ENCODE measurements at regions not wholly inside any gene's neighbourhood (a gene's known extent, or its start where the extent isn't known, plus 50 kb on each side); places are given as distances from the start of the nearest gene placed in this dataset.

DNA sequence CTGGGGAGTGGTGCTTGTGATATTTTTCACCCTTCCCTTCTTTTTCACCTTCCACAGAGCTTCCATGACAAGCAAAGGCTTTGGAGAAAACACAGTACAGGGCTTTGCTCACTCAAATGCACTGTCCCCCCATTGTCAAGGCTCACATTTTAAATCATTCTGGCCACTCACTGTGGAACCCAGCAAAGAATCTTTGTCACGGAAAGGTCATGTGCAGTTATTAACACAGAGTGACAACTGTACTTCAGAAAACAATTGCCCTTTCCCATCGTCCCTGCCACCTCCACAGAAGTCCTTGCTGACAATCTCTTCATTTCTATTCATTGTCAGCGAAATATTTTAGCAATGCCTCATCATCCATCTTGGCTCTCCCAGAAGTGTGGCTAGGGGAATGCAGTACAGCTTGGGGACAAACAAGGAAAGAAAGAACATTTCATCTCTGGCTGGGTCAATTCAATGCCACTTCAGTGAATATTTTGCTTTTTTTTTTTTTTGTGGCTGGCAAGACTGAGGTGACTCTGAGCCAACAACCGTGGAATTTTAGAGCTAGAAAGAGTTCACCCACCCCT lies 851.0 kb downstream of the KCNMA1 start:
- Histone ChIP-seq H3K4ac (replicated peaks; ENCODE audit: insufficient read length, low read depth, low read length) (no peak overlapping the region), H3K23ac (ENCODE audit: insufficient read length) (no peak overlapping the region), H3K4me1 (replicated peaks in 1 of 4; ENCODE audit: control insufficient read depth in 3 of 4, insufficient read depth in 4 of 4, low read length in 3 of 4) (no peaks in the 10 kb centered on the region; a peak in 1 of 7 replicates), H3K27ac (ENCODE audit: low read depth, low read length) (no peak overlapping the region), H3K4me2 (ENCODE audit: insufficient read depth in 1 of 2, low read depth in 2 of 2, low read length in 2 of 2) (no peak overlapping the region), H2BK120ac (replicated peaks; ENCODE audit: low read depth, low read length) (no peak overlapping the region), H3K79me2 (ENCODE audit: control insufficient read depth in 1 of 2, insufficient read depth in 2 of 2, low read length in 2 of 2) (no peaks in the 10 kb centered on the region), H4K8ac (ENCODE audit: extremely low read depth, insufficient read depth, low read length) (no peak overlapping the region), H3K18ac (ENCODE audit: extremely low read depth, low read length) (no peak overlapping the region), H2BK15ac (ENCODE audit: low read length) (no peak overlapping the region), H4K5ac (ENCODE audit: insufficient read length, low read depth, low read length) (no peak overlapping the region), H3K56ac (replicated peaks; ENCODE audit: insufficient read length, low read depth, low read length) (no peak overlapping the region), H3K27me3 (replicated peaks in 1 of 4; ENCODE audit: control insufficient read depth in 3 of 4, extremely low read depth in 1 of 4, insufficient read depth in 3 of 4, low read length in 3 of 4) (no peaks in the 10 kb centered on the region), H4K91ac (replicated peaks; ENCODE audit: insufficient read length, low read length) (no peak overlapping the region), H2BK5ac (ENCODE audit: low read depth, low read length) (no peak overlapping the region), H2BK12ac (ENCODE audit: low read depth, low read length) (no peak overlapping the region), H3K36me3 (ENCODE audit: control insufficient read depth in 2 of 4, insufficient read depth in 4 of 4, low read length in 3 of 4) (peaks cover 0 to 4% (median 0%) of the 10 kb centered on the region in 4 experiments; a peak in 2 of 8 replicates), H3K9me3 (ENCODE audit: insufficient read depth in 2 of 2, low read depth in 1 of 2, low read length in 1 of 2) (peaks cover 0 to 3% of the 10 kb centered on the region in 2 experiments; a peak in 2 of 4 replicates), H2BK20ac (ENCODE audit: low read length) (no peak overlapping the region), H3K4me3 (ENCODE audit: extremely low read depth in 1 of 4, insufficient read depth in 2 of 4, low read depth in 3 of 4, low read length in 4 of 4) (no peak overlapping the region), H3K23me2 (ENCODE audit: low read depth, low read length) (no peaks in the 10 kb centered on the region), H4K20me1 (replicated peaks in 1 of 2; ENCODE audit: control insufficient read depth in 1 of 2, insufficient read depth in 2 of 2, low read length in 2 of 2) (no peaks in the 10 kb centered on the region), H2AFZ (ENCODE audit: low read length) (0 out of 2 replicates have a peak overlapping the region, but pooled peaks have one; percentile 12), H2AK5ac (ENCODE audit: low read depth, low read length) (no peak overlapping the region), H3K14ac (ENCODE audit: insufficient read length) (no peak overlapping the region), H3K9ac (replicated peaks in 1 of 4; ENCODE audit: extremely low read depth in 1 of 4, low read depth in 3 of 4, low read length in 3 of 4) (no peak overlapping the region), H3K79me1 (ENCODE audit: low read depth, low read length) (no peaks in the 10 kb centered on the region)
- WGBS, 2 experiments (ENCODE audit: extremely low coverage in 1 of 2, insufficient coverage in 1 of 2, insufficient read length in 1 of 2, insufficient replicate concordance in 2 of 2, low coverage in 1 of 2, low lambda C conversion rate in 2 of 2, missing lambda C conversion rate in 1 of 2): 85% methylated on average over 4 of the region's 4 CpGs; no CpG with 5 or more reads in 1 of the 2 experiments
- CTCF ChIA-PET (ENCODE audit: partially characterized antibody): no interaction called here
- DNase-seq (ENCODE audit: low read depth in 1 of 2, low spot score in 2 of 2) (no peak), FAIRE-seq (no peak)
- POLR2A ChIA-PET (ENCODE audit: partially characterized antibody): no interaction called here
- TF ChIP-seq CBX5 (IDR thresholded peaks at IDR 0.05; ENCODE audit: low read depth, low read length): no peak
- TF ChIP-seq BACH1 (IDR thresholded peaks at IDR 0.05; ENCODE audit: low read length): no peak
- no peak for TF ChIP-seq CHD2 (IDR thresholded peaks at IDR 0.05; ENCODE audit: low read length)
- TF ChIP-seq CBX8 (IDR thresholded peaks at IDR 0.05; ENCODE audit: borderline replicate concordance, low read depth, low read length): no peak
- TF ChIP-seq NANOG (IDR thresholded peaks at IDR 0.05; ENCODE audit: insufficient read depth, low read depth, low read length, poor library complexity, severe bottlenecking): no peak
- TF ChIP-seq HDAC6 (IDR thresholded peaks at IDR 0.05; ENCODE audit: low read depth, low read length): no peak
- TF ChIP-seq SRF (IDR thresholded peaks at IDR 0.05; ENCODE audit: low read depth, low read length): no peak
- TF ChIP-seq BRCA1 (IDR thresholded peaks at IDR 0.05; ENCODE audit: low read depth, low read length): no peak
- TF ChIP-seq, protein P1, sequence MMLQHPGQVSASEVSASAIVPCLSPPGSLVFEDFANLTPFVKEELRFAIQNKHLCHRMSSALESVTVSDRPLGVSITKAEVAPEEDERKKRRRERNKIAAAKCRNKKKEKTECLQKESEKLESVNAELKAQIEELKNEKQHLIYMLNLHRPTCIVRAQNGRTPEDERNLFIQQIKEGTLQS (IDR thresholded peaks at IDR 0.05; ENCODE audit: insufficient read depth, low read depth, low read length): no peak
- TF ChIP-seq SIX5 (IDR thresholded peaks at IDR 0.05; ENCODE audit: low read depth, low read length): no peak
- TF ChIP-seq, protein P2, sequence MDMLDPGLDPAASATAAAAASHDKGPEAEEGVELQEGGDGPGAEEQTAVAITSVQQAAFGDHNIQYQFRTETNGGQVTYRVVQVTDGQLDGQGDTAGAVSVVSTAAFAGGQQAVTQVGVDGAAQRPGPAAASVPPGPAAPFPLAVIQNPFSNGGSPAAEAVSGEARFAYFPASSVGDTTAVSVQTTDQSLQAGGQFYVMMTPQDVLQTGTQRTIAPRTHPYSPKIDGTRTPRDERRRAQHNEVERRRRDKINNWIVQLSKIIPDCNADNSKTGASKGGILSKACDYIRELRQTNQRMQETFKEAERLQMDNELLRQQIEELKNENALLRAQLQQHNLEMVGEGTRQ (IDR thresholded peaks at IDR 0.05; ENCODE audit: low read length): no peak
- TF ChIP-seq SAP30 (IDR thresholded peaks at IDR 0.05; ENCODE audit: insufficient read depth, insufficient replicate concordance, low read length): no peak
